Suprapubic skin (tissue), 4 donors: ENCODE measurements at regions not wholly inside any gene's neighbourhood (a gene's known extent, or its start where the extent isn't known, plus 50 kb on each side); places are given as distances from the start of the nearest gene placed in this dataset.

Experiments
- DNase-seq, 2 donors: peaks; one replicate each; pipeline ENCODE4 v3.0.0-alpha.2; 2019; ENCODE audit warnings: low spot score in 2 of 2
- H3K27ac ChIP-seq: fragments of 200-600 bp; sonication (generic); one replicate; pipeline ENCODE4 v1.5.1; 2019
- H3K27me3 ChIP-seq: fragments of 200-600 bp; sonication (generic); one replicate; pipeline ENCODE4 v1.5.1; 2019
- H3K36me3 ChIP-seq: fragments of 200-600 bp; sonication (generic); one replicate; pipeline ENCODE4 v1.5.1; 2019
- H3K4me1 ChIP-seq: fragments of 200-600 bp; sonication (generic); one replicate; pipeline ENCODE4 v1.5.1; 2019
- H3K4me3 ChIP-seq: fragments of 200-600 bp; sonication (generic); one replicate; pipeline ENCODE4 v1.5.1; 2019; ENCODE audit warnings: mild to moderate bottlenecking
- H3K9me3 ChIP-seq: fragments of 200-600 bp; sonication (generic); one replicate; pipeline ENCODE4 v1.5.1; 2019
- EP300 ChIP-seq: sonication (generic); formaldehyde crosslinking; IDR thresholded peaks from one replicate; pipeline ENCODE4 v1.6.1; 2017; ENCODE audit warnings: antibody characterized with exemption
- POLR2A ChIP-seq, 2 donors: fragments of 450-650 bp; IDR thresholded peaks; one replicate each; pipeline ENCODE4 v1.6.1; 2017; ENCODE audit warnings: antibody characterized with exemption in 2 of 2, mild to moderate bottlenecking in 2 of 2, moderate library complexity in 2 of 2
- POLR2AphosphoS5 ChIP-seq, 3 donors: sonication (generic); formaldehyde crosslinking; IDR thresholded peaks; one replicate each; pipeline ENCODE4 v1.6.1; 2017; ENCODE audit warnings: antibody characterized with exemption in 3 of 3
- WGBS: methylation state at CpG from one replicate; pipeline ENCODE4 v1.1.5; 2018; 5-methylcytosine and 5-hydroxymethylcytosine counted together
- TF ChIP-seq, protein P1 (sequence below), 2 donors: fragments of 200-600 bp in 1 of 2; fragments of 450-650 bp in 1 of 2; sonication (generic) in 1 of 2; IDR thresholded peaks; one replicate each; pipeline ENCODE4 v1.5.1; 2016 to 2019; ENCODE audit warnings: antibody characterized with exemption in 2 of 2, mild to moderate bottlenecking in 1 of 2, moderate library complexity in 1 of 2

DNA sequence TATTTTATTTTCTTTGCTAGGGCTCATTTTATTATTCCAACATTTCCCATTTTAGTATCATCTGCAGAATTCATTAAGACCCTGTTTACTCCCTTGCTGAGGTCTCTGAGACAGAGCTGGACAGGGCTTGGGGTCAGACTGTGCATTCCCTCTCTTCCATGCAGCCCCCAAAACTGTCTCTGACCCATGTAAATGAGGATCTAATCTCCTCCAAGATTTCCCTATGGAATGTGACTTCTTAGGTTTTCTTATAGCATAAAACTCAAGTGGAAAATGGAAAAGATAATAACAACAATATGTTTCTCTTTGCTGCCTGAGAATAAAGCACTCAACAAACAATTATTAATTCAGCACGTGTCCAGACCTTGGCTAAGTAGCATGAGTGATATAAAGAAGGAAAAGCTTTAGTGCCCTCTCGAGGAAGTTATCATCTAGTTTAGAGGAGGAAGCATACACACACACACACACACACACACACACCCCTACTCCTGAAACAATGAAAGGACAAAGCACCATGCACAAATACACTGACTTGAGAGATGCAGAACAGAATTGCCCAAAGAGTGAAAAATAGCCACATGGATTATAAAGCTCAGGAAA lies 815.5 kb downstream of the BCKDHB start:
- Histone ChIP-seq H3K27me3 (no peaks in the 10 kb centered on the region), H3K4me3 (no peak overlapping the region), H3K9me3 (peaks cover 5% of the 10 kb centered on the region), H3K36me3 (no peaks in the 10 kb centered on the region), H3K4me1 (no peaks in the 10 kb centered on the region), H3K27ac (no peak overlapping the region)
- no peak for TF ChIP-seq EP300
- TF ChIP-seq, protein P1, sequence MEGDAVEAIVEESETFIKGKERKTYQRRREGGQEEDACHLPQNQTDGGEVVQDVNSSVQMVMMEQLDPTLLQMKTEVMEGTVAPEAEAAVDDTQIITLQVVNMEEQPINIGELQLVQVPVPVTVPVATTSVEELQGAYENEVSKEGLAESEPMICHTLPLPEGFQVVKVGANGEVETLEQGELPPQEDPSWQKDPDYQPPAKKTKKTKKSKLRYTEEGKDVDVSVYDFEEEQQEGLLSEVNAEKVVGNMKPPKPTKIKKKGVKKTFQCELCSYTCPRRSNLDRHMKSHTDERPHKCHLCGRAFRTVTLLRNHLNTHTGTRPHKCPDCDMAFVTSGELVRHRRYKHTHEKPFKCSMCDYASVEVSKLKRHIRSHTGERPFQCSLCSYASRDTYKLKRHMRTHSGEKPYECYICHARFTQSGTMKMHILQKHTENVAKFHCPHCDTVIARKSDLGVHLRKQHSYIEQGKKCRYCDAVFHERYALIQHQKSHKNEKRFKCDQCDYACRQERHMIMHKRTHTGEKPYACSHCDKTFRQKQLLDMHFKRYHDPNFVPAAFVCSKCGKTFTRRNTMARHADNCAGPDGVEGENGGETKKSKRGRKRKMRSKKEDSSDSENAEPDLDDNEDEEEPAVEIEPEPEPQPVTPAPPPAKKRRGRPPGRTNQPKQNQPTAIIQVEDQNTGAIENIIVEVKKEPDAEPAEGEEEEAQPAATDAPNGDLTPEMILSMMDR (IDR thresholded peaks at IDR 0.05) = no peak
- 36% methylated on average over 2 of the region's 2 CpGs for WGBS
- no peak for DNase-seq

DNA sequence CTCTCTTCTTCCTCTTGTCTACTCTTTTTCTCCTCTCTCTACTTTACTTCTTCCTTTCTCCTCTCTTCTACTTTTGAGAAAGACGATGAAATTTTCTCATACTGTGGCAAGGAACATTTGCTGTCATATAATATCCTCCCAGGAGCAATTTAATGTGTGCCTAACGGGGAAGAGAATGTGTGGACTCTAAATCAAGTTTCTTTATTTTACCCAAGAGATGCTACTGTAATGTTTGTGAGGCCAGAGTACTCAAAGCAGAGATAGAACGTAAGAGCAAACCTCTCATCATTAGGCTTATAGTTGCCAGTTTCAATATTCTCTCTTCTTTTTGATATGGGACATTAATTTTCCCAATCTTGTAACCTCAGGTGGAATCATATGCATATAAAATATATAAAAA lies 801.4 kb downstream of the BCKDHB start:
- 67% methylated on average over 3 of the region's 3 CpGs for WGBS
- TF ChIP-seq POLR2A (IDR thresholded peaks at IDR 0.05) (no peak), POLR2AphosphoS5 (IDR thresholded peaks at IDR 0.05) (no peak), EP300 (no peak)
- TF ChIP-seq, protein P1 (IDR thresholded peaks at IDR 0.05) = no peak
- no peak for DNase-seq

DNA sequence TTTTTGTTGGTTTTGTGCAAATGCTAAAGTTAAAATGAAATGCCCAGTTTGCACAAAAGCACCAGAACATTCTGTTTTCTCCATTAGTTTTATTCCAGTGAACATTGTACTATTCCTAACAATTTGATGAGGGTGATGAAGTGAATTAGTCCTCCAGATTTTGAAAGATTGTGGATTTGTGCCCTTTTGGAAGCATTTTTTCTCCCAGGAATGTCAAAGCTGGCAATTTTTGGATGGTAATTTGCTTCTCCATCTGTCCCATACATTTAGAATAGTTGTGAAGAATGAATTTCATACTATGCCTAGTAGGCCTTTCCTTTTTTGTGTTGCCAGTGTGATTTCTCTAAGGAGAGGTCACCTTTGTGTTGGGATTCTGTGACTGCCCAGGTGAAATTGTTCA lies 797.2 kb downstream of the BCKDHB start:
- H3K4me3 ChIP-seq = no peak overlapping the region
- H3K9me3 ChIP-seq = peaks cover 4% of the 10 kb centered on the region
- no peaks in the 10 kb centered on the region for H3K36me3 ChIP-seq
- TF ChIP-seq EP300 = no peak
- TF ChIP-seq, protein P1 (IDR thresholded peaks at IDR 0.05) = no peak
- no peak for TF ChIP-seq POLR2A (IDR thresholded peaks at IDR 0.05)
- no peak for TF ChIP-seq POLR2AphosphoS5 (IDR thresholded peaks at IDR 0.05)
- no peak overlapping the region for H3K27ac ChIP-seq
- no peaks in the 10 kb centered on the region for H3K27me3 ChIP-seq
- H3K4me1 ChIP-seq = no peaks in the 10 kb centered on the region
- no peak for DNase-seq

More for the DNA sequence above, 801.4 kb downstream of the BCKDHB start:
- Histone ChIP-seq H3K27ac (no peak overlapping the region), H3K4me1 (no peaks in the 10 kb centered on the region), H3K4me3 (no peak overlapping the region), H3K27me3 (no peaks in the 10 kb centered on the region), H3K36me3 (no peaks in the 10 kb centered on the region), H3K9me3 (no peaks in the 10 kb centered on the region)

DNA sequence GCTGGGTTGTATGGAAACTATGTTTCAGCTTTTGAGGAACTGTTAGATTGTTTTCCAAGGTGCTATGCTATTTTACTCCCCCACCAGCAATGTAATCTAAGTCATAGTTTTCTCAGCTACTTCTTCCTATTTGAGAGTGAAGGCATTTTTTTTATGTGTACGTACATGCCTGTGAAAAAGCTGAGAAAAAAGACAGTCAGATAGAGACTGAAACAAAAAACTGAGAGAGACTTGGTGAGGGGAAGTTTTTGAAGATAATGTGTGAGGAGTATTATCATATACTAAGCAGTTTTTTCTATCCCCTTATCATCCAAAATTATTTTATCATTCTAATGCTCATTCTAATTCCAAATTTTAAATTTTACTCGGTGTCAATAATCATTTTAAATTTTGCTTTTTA lies 780.0 kb downstream of the BCKDHB start:
- Histone ChIP-seq H3K4me3 (no peak overlapping the region), H3K4me1 (no peaks in the 10 kb centered on the region), H3K27me3 (no peaks in the 10 kb centered on the region), H3K27ac (no peak overlapping the region), H3K36me3 (no peaks in the 10 kb centered on the region), H3K9me3 (no peaks in the 10 kb centered on the region)
- WGBS = 78% methylated on average over 2 of the region's 2 CpGs
- DNase-seq = no peak
- TF ChIP-seq POLR2A (IDR thresholded peaks at IDR 0.05) = no peak
- no peak for TF ChIP-seq EP300
- no peak for TF ChIP-seq POLR2AphosphoS5 (IDR thresholded peaks at IDR 0.05)
- TF ChIP-seq, protein P1 (IDR thresholded peaks at IDR 0.05) = no peak

DNA sequence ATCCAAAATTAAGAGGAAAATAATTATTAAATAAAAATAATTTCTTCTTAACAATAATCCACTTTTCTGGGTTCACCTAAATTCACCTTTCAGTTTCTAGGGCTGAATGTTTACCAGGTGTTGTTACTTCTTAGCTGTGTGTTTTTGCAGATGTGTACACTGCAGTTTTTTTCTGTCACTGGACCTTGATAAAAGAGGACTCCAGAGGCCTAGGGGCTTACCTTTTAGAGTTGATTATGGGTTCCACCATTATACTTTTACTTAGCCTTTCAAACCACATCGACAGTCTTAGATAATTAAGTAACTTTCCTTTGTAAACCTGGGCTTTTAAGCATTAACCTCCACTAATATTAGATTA lies 766.5 kb downstream of the BCKDHB start:
- Histone ChIP-seq H3K27ac (no peak overlapping the region), H3K4me3 (no peak overlapping the region), H3K4me1 (no peaks in the 10 kb centered on the region), H3K27me3 (no peaks in the 10 kb centered on the region), H3K36me3 (no peaks in the 10 kb centered on the region), H3K9me3 (no peaks in the 10 kb centered on the region)
- WGBS = 74% methylated on average over 1 of the region's 1 CpG
- TF ChIP-seq, protein P1 (IDR thresholded peaks at IDR 0.05) = no peak
- TF ChIP-seq POLR2AphosphoS5 (IDR thresholded peaks at IDR 0.05) (no peak), POLR2A (IDR thresholded peaks at IDR 0.05) (no peak), EP300 (no peak)
- no peak for DNase-seq
